ENCODE measurements at regions not wholly inside any gene's neighbourhood (a gene's known extent, or its start where the extent isn't known, plus 50 kb on each side); places are given as distances from the start of the nearest gene placed in this dataset.
"Not testable (repeated sequence)": the region's sequence is repeated elsewhere in the genome, so short reads cannot be mapped to it uniquely, and the experiment has no call there.

- Histone ChIP-seq H3K4me2 (ENCODE audit: low read length) (no peak overlapping the region), H3K4me3 (ENCODE audit: low read length) (no peak overlapping the region), H3K4me1 (ENCODE audit: control insufficient read depth, insufficient read depth, low read length) (peaks cover 9% of the 10 kb centered on the region), H3K9ac (ENCODE audit: low read depth, low read length) (no peak overlapping the region), H3K27me3 (ENCODE audit: control insufficient read depth, insufficient read depth, low read length) (no peaks in the 10 kb centered on the region), H3K36me3 (ENCODE audit: insufficient read depth, low read length) (no peaks in the 10 kb centered on the region), H3K9me3 (replicated peaks; ENCODE audit: low read length) (no peaks in the 10 kb centered on the region)
These were observed 1260.5 kb upstream of the ACVR2A start for GRCh38 chr2:146584316-146584715.

GRCh38 chr2:146579147-146579930 lies 1265.5 kb upstream of the ACVR2A start:
- Histone ChIP-seq H3K9ac (ENCODE audit: low read depth, low read length) (peak overlapping the region; percentile 4), H3K9me3 (replicated peaks; ENCODE audit: low read length) (no peaks in the 10 kb centered on the region), H3K4me1 (ENCODE audit: control insufficient read depth, insufficient read depth, low read length) (peaks cover 15% of the 10 kb centered on the region), H3K4me3 (ENCODE audit: low read length) (peak overlapping the region; percentile 6), H3K4me2 (ENCODE audit: low read length) (peak overlapping the region; percentile 59), H3K36me3 (ENCODE audit: insufficient read depth, low read length) (no peaks in the 10 kb centered on the region), H3K27me3 (ENCODE audit: control insufficient read depth, insufficient read depth, low read length) (no peaks in the 10 kb centered on the region)

- no peak overlapping the region for H3K4me3 ChIP-seq (ENCODE audit: low read length)
- no peaks in the 10 kb centered on the region for H3K27me3 ChIP-seq (ENCODE audit: control insufficient read depth, insufficient read depth, low read length)
- H3K4me2 ChIP-seq (ENCODE audit: low read length), result no peak overlapping the region
- peaks cover 23% of the 10 kb centered on the region for H3K4me1 ChIP-seq (ENCODE audit: control insufficient read depth, insufficient read depth, low read length)
- no peak overlapping the region for H3K9ac ChIP-seq (ENCODE audit: low read depth, low read length)
- H3K9me3 ChIP-seq (replicated peaks; ENCODE audit: low read length), result no peaks in the 10 kb centered on the region
- H3K36me3 ChIP-seq (ENCODE audit: insufficient read depth, low read length), result no peaks in the 10 kb centered on the region
These were observed 1268.3 kb upstream of the ACVR2A start for GRCh38 chr2:146576339-146577111.

GRCh38 chr2:146572598-146572997 lies 1272.2 kb upstream of the ACVR2A start:
- H3K36me3 ChIP-seq (ENCODE audit: insufficient read depth, low read length), result no peaks in the 10 kb centered on the region

GRCh38 chr2:146561996-146562395 lies 1282.8 kb upstream of the ACVR2A start:
- no peaks in the 10 kb centered on the region for H3K9me3 ChIP-seq (replicated peaks; ENCODE audit: low read length)

More at GRCh38 chr2:146572598-146572997, 1272.2 kb upstream of the ACVR2A start:
- no peaks in the 10 kb centered on the region for H3K9me3 ChIP-seq (replicated peaks; ENCODE audit: low read length)
- peak overlapping the region; percentile 79 for H3K4me2 ChIP-seq (ENCODE audit: low read length)
- no peaks in the 10 kb centered on the region for H3K27me3 ChIP-seq (ENCODE audit: control insufficient read depth, insufficient read depth, low read length)
- peaks cover 8% of the 10 kb centered on the region for H3K4me1 ChIP-seq (ENCODE audit: control insufficient read depth, insufficient read depth, low read length)
- H3K4me3 ChIP-seq (ENCODE audit: low read length), result peak overlapping the region; percentile 36
- peak overlapping the region; percentile 38 for H3K9ac ChIP-seq (ENCODE audit: low read depth, low read length)

GRCh38 chr2:146547236-146547635 lies 1297.6 kb upstream of the ACVR2A start:
- Histone ChIP-seq H3K4me2 (ENCODE audit: low read length) (no peak overlapping the region), H3K9me3 (replicated peaks; ENCODE audit: low read length) (no peaks in the 10 kb centered on the region), H3K9ac (ENCODE audit: low read depth, low read length) (no peak overlapping the region), H3K4me1 (ENCODE audit: control insufficient read depth, insufficient read depth, low read length) (no peaks in the 10 kb centered on the region), H3K4me3 (ENCODE audit: low read length) (no peak overlapping the region), H3K27me3 (ENCODE audit: control insufficient read depth, insufficient read depth, low read length) (no peaks in the 10 kb centered on the region), H3K36me3 (ENCODE audit: insufficient read depth, low read length) (no peaks in the 10 kb centered on the region)

More at GRCh38 chr2:146561996-146562395, 1282.8 kb upstream of the ACVR2A start:
- Histone ChIP-seq H3K27me3 (ENCODE audit: control insufficient read depth, insufficient read depth, low read length) (no peaks in the 10 kb centered on the region), H3K4me3 (ENCODE audit: low read length) (no peak overlapping the region), H3K4me1 (ENCODE audit: control insufficient read depth, insufficient read depth, low read length) (no peaks in the 10 kb centered on the region), H3K4me2 (ENCODE audit: low read length) (no peak overlapping the region), H3K9ac (ENCODE audit: low read depth, low read length) (no peak overlapping the region), H3K36me3 (ENCODE audit: insufficient read depth, low read length) (no peaks in the 10 kb centered on the region)

GRCh38 chr2:146544701-146545100 lies 1300.1 kb upstream of the ACVR2A start:
- Histone ChIP-seq H3K4me1 (ENCODE audit: control insufficient read depth, insufficient read depth, low read length) (no peaks in the 10 kb centered on the region), H3K27me3 (ENCODE audit: control insufficient read depth, insufficient read depth, low read length) (no peaks in the 10 kb centered on the region), H3K9me3 (replicated peaks; ENCODE audit: low read length) (no peaks in the 10 kb centered on the region), H3K36me3 (ENCODE audit: insufficient read depth, low read length) (no peaks in the 10 kb centered on the region), H3K9ac (ENCODE audit: low read depth, low read length) (no peak overlapping the region), H3K4me2 (ENCODE audit: low read length) (no peak overlapping the region), H3K4me3 (ENCODE audit: low read length) (no peak overlapping the region)

- Histone ChIP-seq H3K9me3 (replicated peaks; ENCODE audit: low read length) (no peaks in the 10 kb centered on the region), H3K9ac (ENCODE audit: low read depth, low read length) (no peak overlapping the region), H3K36me3 (ENCODE audit: insufficient read depth, low read length) (no peaks in the 10 kb centered on the region), H3K4me2 (ENCODE audit: low read length) (no peak overlapping the region), H3K4me1 (ENCODE audit: control insufficient read depth, insufficient read depth, low read length) (no peaks in the 10 kb centered on the region), H3K27me3 (ENCODE audit: control insufficient read depth, insufficient read depth, low read length) (no peaks in the 10 kb centered on the region), H3K4me3 (ENCODE audit: low read length) (no peak overlapping the region)
These were observed 1302.9 kb upstream of the ACVR2A start for GRCh38 chr2:146541896-146542295.

GRCh38 chr2:146540271-146540932 lies 1304.4 kb upstream of the ACVR2A start:
- H3K9me3 ChIP-seq (replicated peaks; ENCODE audit: low read length), result no peaks in the 10 kb centered on the region
- H3K27me3 ChIP-seq (ENCODE audit: control insufficient read depth, insufficient read depth, low read length), result no peaks in the 10 kb centered on the region
- H3K9ac ChIP-seq (ENCODE audit: low read depth, low read length), result no peak overlapping the region
- H3K36me3 ChIP-seq (ENCODE audit: insufficient read depth, low read length), result no peaks in the 10 kb centered on the region
- no peak overlapping the region for H3K4me3 ChIP-seq (ENCODE audit: low read length)
- no peak overlapping the region for H3K4me2 ChIP-seq (ENCODE audit: low read length)
- H3K4me1 ChIP-seq (ENCODE audit: control insufficient read depth, insufficient read depth, low read length), result no peaks in the 10 kb centered on the region

- not testable (repeated sequence) for H3K9me3 ChIP-seq (replicated peaks; ENCODE audit: low read length)
These were observed 1305.1 kb upstream of the ACVR2A start for GRCh38 chr2:146539739-146540138.

GRCh38 chr2:146537477-146537876 lies 1307.4 kb upstream of the ACVR2A start:
- Histone ChIP-seq H3K9me3 (replicated peaks; ENCODE audit: low read length) (no peaks in the 10 kb centered on the region), H3K9ac (ENCODE audit: low read depth, low read length) (no peak overlapping the region), H3K36me3 (ENCODE audit: insufficient read depth, low read length) (no peaks in the 10 kb centered on the region), H3K27me3 (ENCODE audit: control insufficient read depth, insufficient read depth, low read length) (no peaks in the 10 kb centered on the region), H3K4me3 (ENCODE audit: low read length) (no peak overlapping the region), H3K4me2 (ENCODE audit: low read length) (no peak overlapping the region), H3K4me1 (ENCODE audit: control insufficient read depth, insufficient read depth, low read length) (no peaks in the 10 kb centered on the region)

More at GRCh38 chr2:146539739-146540138, 1305.1 kb upstream of the ACVR2A start:
- not testable (repeated sequence) for H3K9ac ChIP-seq (ENCODE audit: low read depth, low read length); H3K4me1 ChIP-seq (ENCODE audit: control insufficient read depth, insufficient read depth, low read length); H3K36me3 ChIP-seq (ENCODE audit: insufficient read depth, low read length); H3K4me2 ChIP-seq (ENCODE audit: low read length); H3K27me3 ChIP-seq (ENCODE audit: control insufficient read depth, insufficient read depth, low read length); H3K4me3 ChIP-seq (ENCODE audit: low read length)

All from skeletal muscle satellite cell (primary cell).